GM18499 (cell line): ENCODE measurements at regions not wholly inside any gene's neighbourhood (a gene's known extent, or its start where the extent isn't known, plus 50 kb on each side); places are given as distances from the start of the nearest gene placed in this dataset.
"Not testable (repeated sequence)": the region's sequence is repeated elsewhere in the genome, so short reads cannot be mapped to it uniquely, and the experiment has no call there.

Experiments used
- ATAC-seq: cut with Tn5 transposase; IDR thresholded peaks from one replicate; pipeline ENCODE4 v1.9.1; 2021; ENCODE audit warnings: moderate number of reproducible peaks; ENCODE audit not compliant: insufficient read depth, unreplicated experiment

- ATAC-seq, result no peak
Measured at GRCh38 chr4:187668526-187669082, 327.0 kb upstream of the ZFP42 start.

- not testable (repeated sequence) for ATAC-seq
Measured at GRCh38 chr4:187671521-187671920, 324.1 kb upstream of the ZFP42 start.

DNA sequence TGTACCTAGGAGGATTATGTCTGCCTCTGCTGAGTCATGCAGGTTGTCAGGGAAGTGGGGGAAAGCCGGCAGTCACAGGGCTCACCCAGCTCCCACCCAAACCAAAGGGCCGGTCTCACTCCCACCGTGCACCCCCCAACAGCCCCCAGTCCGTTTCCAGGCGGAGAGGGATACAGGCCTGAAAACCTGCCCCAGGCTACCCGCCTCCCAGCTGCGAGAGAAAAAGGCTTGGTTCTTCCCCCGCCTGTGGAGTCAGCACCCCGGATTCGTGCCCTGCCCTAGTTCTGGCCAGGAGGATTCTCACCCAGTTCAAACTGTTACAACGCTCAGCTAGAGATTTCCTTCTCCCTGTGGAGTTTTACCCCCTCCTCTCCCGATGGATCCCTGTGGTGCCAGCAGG lies 323.6 kb upstream of the ZFP42 start:
- not testable (repeated sequence) for ATAC-seq

GRCh38 chr4:187672526-187672925 lies 323.0 kb upstream of the ZFP42 start:
- not testable (repeated sequence) for ATAC-seq

GRCh38 chr4:187679450-187679849 lies 316.1 kb upstream of the ZFP42 start:
- ATAC-seq, result no peak

- ATAC-seq, result no peak
Measured at GRCh38 chr4:187685247-187685646, 310.3 kb upstream of the ZFP42 start.

- ATAC-seq, result no peak
Measured at GRCh38 chr4:187687697-187688096, 307.9 kb upstream of the ZFP42 start.

DNA sequence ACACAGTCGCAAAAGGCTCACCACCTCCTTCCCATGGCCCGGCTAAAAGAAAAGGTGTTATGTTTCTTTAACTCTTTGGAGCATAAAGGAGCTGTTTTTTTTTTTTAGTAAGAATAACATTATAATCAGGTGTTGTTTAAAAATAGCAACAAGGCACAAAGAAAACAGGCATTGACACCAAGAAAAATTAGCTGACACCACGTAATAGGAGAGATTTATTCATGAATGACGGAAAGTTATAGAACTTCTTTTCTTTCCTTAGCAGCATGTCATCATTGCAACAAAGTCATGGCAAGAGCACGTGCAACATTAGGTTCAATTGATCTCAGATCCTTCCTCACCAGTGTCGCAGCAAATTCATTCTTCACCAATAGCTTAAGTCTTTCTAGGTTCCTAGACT lies 302.9 kb upstream of the ZFP42 start:
- no peak for ATAC-seq

DNA sequence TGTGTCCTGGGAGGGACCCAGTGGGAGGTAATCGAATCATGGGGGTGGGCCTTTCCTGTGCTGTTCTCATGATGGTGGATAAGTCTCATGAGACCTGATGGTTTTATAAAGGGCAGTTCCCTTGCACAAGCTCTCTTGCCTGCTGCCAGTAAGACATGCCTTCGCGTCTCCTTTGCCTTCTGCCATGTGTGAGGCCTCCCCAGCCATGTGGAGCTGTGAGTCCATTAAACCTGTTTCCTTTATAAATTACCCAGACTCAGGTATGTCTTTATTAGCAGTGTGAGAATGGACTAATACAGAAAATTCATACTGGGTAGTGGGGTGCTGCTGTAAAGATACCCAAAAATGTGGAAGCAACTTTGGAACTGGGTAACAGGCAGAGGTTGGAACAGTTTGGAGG lies 300.0 kb upstream of the ZFP42 start:
- not testable (repeated sequence) for ATAC-seq

DNA sequence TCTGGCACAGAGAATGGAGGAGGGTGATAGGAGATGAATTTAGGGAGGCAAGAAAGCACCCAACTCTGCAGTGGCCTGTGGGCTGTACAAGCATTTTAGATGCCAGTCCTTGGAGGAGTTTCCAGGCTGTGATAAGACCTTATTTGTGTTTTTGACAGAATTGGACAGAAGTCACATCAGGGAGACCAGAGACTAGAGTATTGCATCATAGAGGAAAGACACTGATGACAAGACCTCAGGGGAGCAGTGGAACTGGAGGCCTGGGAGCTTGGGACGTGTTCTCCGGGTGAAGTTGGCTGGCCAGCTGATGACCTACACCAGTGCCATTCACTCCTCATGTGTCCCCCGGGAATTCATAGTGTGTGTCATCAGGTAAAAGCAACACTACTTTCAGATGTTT lies 284.0 kb upstream of the ZFP42 start:
- ATAC-seq, result no peak

GRCh38 chr4:187714957-187715356 lies 280.6 kb upstream of the ZFP42 start:
- no peak for ATAC-seq

- no peak for ATAC-seq
Measured at GRCh38 chr4:187715466-187715865, 280.1 kb upstream of the ZFP42 start.

DNA sequence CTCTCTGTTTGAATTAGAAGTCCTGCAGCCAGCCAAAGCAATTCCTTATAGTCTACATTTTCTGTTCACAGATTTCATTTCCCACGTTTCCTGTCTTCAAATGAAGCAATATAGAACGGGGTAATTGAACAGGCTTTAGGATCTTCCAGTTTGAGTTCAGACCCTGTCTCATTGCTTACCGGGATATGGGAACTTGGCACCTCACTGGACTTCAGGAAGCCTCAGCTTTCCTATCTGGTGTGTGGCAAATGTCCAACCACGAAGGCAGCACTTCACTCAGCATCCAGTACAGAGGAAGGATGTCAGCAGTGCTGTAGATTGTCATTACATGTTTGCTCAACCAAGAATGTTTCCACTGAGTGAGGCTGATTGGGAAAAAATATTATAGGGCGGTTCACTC lies 271.1 kb upstream of the ZFP42 start:
- ATAC-seq, result no peak

GRCh38 chr4:187726485-187726884 lies 269.1 kb upstream of the ZFP42 start:
- no peak for ATAC-seq

- no peak for ATAC-seq
Measured at GRCh38 chr4:187732524-187732923, 263.0 kb upstream of the ZFP42 start.

GRCh38 chr4:187739771-187740170 lies 255.8 kb upstream of the ZFP42 start:
- no peak for ATAC-seq

- no peak for ATAC-seq
Measured at GRCh38 chr4:187744911-187745310, 250.7 kb upstream of the ZFP42 start.

GRCh38 chr4:187750652-187751051 lies 244.9 kb upstream of the ZFP42 start:
- not testable (repeated sequence) for ATAC-seq

DNA sequence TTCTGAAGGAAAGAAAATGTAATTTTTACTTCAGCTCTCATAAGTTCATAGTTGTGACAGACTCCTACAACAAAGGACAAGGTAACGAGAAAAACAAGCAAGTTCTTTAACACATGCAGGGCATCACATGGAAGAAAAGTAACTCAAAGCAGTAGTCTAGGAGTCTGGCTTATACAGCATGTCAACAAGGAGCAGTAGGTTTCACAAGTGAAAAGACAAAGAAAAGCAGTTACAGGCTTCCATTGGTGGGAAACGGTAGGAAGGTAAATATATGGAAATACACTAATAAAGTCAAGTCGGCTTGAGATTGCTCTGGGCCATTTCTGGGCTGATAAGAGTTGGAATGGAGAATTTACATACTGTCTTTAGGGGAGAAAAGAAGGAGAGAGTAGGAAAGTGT lies 228.4 kb upstream of the ZFP42 start:
- ATAC-seq, result no peak

DNA sequence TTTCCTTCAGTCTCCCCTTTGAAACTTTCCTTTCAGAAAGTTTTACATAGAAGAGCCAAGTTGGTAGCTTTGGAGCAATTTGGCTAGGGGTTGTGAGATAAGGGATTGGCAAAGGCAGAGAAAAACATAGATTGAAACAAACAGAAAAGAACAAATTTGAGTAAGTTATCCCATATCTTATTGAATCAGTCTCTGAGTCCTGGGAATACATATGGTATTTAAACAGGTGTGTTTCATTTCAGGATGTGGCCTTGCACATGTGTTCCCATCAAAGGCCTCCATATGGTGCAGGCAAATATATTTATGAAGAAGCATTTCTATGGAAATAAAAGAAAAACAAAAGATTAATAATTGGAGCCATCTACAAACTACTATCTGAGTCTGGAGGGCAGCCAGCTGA lies 227.9 kb upstream of the ZFP42 start:
- no peak for ATAC-seq

GRCh38 chr4:187770345-187770744 lies 225.2 kb upstream of the ZFP42 start:
- ATAC-seq, result no peak

DNA sequence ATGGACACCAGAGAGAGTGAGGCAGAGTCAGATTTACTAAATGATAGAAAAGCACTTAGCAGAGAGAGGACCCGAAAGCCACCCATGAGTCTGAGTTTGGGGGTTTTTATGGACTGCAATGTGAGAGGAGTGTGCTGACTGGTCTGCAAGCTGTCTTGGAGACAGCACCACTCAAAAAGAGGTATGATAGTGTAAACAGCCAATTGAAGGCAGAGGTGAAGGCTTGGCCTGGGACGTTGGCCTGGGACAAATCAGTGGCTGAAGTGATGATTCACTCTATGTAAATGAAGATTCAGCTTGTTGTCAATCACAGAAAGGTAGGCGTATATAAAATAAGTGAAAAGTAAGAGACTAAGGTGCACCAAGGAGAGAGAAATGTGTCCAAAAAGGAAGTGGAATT lies 217.6 kb upstream of the ZFP42 start:
- no peak for ATAC-seq

DNA sequence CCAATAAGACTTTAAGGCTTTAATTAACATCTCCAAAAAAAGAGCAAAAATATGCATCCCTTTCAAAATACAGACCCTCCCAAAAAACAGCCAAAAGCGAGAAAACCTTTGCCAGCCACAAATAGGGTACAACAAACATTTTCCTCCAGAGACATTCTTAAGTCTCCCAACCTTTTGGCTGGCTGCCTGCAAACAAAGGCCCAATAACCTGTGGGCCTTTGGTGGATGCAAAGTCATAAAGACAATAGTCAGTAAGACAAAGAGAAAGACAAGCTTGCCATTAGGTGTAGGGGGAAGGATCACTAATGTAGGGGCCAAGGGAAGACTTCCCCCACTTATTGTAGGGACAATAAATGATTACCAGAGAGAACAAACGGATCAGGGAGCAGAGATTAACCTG lies 215.5 kb upstream of the ZFP42 start:
- no peak for ATAC-seq
